Inflammatory macrophage (primary cell): ENCODE measurements at regions not wholly inside any gene's neighbourhood (a gene's known extent, or its start where the extent isn't known, plus 50 kb on each side); places are given as distances from the start of the nearest gene placed in this dataset.

Experiments used
- DNase-seq, 2 donors: peaks; one replicate each; pipeline ENCODE4 v3.0.0-alpha.2; 2020 to 2022

DNA sequence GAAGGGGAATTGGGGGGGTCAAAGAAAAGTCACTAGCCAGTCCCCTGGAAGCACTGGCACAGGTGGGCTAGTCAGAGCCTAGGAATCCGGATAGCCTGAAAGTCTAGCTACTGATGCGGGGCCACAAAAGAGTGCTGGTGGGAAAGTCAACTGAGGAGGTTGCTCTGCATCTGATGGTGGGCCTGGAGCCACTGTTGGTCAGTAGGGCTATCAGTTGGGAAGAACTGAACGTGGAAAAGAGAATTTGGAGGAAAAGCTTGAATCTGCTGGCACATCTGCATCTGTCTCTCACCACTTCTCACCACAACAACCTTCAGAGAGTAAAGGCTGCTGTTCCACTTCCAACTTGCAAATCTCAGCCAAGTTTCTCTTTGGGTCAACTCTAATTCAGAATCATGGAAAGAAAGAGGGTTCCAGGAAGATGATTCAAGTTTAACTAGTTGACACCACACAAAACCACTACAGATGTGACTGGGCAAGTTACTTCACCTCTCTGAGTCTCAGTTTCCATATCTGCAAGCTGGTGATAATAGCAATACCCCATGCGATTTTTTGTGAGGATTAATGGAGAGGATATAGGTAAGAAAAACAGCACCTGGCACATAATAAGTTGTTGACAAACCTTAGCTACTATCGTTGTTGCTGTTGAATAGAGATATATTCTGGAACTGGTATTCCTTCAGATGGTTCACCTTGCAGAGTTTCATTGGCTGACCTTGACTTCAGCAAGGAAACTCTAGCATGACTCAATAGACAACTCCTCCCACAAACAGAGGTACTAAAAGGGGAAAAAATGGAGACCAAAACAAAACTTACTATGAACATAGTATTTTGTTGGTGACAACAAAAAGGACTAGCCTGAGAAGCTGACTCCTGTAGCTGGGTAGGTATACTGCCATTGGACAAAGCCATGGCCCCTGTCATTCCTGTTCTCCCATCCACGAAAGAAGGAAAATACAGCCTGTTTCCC lies 280.2 kb upstream of the STT3B start:
- DNase-seq = no peak

DNA sequence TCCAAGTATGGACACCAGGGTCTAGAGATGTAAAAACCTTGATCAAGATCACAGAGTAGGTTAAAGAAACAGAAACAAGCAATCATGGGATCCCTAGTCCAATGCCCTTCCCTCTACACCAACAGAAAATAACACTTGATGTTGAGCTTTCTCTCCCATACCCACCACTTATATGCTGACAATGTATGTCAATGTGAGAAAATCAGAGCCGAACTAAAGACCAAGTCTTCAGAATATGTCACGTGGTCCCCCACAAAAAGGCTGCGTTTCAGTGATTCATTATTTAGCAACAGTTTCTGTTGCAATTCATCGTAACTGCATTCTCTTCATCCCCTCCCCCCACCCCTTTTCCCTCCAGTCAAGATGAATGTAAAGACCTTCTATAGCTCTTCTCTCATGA lies 278.9 kb upstream of the STT3B start:
- DNase-seq = peak; percentile 51 to 74

DNA sequence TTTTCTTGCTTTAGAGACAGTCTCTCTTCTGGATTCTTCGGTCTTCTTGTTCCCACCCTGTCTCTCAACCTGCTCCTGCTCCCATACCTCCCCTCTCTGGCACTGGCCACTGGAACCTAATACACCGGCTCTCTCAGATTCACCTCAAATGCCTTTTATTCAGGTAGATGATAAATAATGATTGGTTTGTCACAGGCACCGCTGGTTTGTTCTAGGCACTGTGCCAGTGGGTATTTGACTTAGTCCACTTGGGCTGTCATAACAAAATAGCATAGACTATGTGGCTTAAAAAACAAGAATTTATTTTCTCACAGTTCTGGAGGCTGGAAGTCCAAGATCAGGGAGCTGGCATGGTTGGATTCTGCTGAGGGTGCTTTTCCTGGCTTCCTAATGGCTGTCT lies 278.2 kb upstream of the STT3B start:
- DNase-seq = no peak

DNA sequence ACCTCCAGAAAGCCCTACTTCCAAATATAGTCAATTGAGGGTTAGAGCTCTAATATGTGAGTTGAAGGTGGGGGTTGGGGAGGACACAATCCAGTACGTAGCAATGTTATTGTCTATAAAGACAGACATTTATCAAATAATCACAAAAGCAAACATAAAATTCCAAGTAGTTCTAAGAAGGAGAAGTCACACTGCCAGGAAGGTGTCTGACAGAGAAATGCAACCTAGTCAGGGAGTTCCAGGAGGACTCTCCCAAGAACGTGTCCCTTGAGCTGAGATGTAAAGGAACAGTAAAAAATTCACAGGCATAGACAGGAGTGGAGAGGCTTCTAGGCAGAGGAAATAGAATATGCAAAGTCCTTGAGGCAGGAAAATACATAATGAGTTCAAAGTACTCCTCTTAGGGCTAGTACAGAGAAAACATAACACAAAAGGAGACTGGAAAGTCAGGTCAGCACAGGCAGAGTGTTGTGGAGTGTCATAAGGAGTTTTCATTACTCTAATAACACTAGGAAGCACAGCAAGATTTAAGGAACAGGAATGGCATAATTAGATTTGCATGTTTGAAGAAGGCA lies 277.6 kb upstream of the STT3B start:
- no peak for DNase-seq

DNA sequence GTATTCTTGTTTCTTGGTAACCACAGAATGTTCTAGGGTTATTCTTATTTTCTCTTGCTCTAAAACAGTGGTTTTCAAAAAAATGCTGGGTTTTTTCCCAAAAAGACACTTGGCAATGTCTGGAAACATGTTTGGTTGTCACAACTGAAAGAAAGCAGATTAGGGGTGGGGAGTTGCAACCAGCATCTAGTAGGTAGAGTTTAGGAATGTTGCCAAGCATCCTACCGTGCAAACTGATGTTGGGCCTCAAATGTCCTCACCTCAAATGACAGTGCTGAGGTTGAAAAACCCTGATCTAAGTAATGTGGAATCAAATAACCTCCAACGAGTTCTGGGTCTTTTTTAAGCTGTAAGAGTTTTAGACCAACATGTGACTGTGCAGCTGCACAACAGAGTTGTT lies 270.5 kb upstream of the STT3B start:
- no peak for DNase-seq

DNA sequence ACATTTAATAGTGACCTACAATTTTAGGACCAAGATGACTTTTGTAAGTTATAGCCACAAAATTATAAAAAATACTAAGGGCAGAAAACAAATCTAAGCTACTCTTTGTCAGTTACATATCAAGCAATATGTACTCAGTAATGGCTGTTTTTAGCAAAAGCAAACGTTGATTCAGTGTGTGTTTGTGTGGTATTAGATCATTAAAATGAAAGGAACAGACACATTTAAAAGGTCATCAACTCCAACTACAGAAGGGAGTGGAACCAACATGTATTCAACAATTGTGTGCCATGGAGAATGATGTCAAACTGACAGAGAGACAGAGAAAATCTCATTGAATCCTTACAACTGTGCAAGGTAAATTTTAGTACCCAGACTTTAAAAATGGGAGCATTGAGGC lies 268.8 kb upstream of the STT3B start:
- DNase-seq = no peak

DNA sequence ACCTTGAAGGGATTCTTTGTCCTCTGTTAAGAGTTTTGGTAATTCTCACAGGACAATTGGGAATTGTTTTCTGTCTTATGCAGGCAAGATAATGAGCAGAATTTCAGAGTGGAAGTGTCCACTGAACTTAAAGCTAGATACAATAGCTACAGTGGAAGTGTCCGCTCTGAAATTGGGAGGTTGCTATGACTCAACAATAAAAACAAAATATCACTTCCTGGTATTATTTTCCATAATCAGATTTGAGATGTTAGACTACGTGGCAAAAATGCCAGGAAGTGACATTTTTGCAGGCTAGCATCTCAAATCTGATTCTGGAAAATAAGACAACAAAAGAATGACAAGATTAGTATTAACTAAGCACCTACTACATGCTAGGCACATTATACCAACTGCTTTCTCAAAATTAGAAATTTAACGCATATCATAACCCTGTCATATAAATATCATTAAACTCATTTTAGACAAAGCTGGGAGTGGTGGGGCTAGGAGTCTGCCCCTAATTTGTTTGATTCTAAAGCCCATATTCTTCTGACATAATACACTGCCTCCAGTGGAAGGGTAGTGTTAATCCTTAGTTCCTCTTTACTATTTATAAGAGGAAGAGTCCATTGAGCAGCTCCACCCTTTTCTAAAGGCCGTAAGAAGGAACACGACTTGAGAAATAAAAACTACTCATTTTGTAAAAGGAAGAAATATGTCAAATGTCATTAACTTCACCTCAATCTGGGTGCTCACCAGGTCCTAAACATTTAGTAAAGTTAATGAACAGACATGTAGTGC lies 266.9 kb upstream of the STT3B start:
- DNase-seq = peak; percentile 74 to 87

DNA sequence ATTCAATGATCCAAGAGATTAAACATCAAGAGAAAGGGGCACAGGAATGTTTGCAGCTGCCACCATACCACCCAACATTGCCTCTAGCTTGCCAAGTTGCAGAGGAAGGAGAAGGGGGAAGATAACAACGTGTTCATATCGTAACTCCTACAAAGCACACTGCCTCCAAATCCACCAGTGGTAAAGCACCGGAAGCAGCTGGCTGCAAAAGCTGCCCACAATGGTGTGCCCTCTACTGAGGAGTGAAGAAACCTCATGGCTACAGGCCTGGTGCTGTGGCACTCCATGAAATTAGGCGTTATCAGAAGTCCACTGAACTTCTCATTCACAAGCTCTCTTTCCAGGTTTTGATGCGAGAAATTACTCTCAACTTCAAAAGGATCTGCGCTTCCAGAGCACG lies 263.9 kb upstream of the STT3B start:
- DNase-seq = peak; percentile 17 to 20

DNA sequence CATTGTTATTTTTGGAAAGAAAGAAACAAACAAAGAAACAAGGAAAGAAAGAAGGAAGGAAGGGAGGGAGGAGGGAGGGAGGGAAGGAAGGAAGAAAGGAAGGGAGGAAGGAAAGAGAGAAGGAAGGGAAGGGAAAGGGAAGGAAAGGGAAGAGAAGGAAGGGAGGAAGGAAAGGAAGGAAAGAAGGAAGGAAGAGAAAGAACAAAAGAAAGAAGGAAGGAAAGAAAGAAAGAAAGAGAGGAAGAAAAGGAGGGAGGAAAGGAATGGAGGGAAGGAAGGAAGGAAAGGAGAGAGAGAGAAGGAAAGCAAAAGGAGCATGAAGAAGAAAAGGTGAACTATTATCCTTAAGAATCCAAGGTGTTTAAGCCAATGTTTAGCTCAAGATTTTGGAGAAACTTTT lies 262.7 kb upstream of the STT3B start:
- DNase-seq = no peak

DNA sequence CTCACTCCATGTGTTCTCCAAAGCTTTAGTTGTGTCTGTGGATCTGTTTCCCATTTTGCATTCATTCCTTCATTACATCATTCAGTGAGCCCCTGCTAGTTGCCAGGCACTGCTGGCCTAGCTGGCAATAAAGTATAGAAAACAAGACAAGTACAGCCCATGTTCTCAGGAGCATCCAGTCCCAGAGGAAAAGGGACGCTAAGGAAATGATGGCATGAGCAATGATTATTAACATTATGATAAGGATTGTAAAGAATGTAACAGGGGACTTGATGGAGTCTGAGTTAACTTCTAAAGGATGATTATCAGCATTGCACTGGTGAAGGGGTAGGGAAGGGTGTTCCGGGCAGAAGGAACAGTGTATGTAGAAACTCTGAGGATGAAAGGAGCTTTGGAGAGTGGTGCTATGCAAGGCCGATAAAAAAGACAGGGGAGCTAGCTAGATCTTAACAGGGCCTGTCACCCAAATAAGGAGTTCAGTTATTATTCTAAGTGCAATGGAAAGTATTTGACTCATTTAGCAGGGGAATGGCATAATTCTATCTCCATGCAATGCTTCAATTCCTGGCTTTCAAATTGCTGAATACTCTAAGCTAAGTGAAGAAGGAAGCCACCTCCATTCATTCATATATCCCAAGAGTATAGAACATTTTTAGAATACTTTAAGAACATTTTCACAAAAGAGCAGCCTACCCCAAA lies 258.2 kb upstream of the STT3B start:
- no peak for DNase-seq

DNA sequence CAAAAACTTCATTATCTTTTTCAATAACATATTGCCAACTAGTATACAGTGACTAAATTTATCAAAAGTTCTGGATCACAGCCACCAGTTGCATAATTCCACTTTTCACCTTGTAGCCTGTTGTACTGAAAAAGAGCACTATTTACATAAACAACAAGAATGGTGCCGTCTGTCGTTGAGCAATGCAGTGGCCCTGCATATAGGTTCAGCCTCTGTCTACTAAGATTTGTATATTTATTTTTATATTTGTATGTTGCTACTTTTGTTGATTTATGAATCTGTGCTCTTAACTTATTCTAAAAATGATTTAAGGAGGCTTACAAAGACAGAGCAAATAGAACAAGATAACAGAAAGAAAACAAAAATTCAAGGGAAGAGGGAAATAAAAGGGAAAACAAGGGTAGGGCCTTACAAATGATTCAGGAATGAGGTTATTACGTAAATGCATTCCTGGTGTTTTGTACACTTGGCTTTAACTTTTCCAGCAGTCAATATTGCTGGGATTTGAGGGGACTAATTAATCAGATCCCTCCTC lies 257.6 kb upstream of the STT3B start:
- no peak for DNase-seq

DNA sequence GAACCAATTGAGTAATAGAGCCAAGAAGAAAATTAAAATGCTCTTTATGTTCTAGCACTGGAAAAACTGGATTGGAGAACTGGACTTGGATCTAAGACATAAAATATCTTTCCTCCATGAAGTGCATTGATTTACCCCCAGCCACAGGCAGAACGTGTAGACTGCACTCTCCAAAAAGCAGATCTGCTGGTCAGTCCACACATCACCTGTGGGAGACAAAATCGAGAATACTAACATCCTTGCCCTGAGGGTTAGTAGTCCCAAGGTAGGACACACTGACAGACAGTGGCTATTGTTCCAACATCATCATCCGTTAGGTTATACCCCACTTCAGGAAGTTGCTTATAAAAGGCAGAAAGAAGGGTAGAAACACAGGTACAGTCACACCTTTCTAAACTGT lies 257.1 kb upstream of the STT3B start:
- no peak for DNase-seq

DNA sequence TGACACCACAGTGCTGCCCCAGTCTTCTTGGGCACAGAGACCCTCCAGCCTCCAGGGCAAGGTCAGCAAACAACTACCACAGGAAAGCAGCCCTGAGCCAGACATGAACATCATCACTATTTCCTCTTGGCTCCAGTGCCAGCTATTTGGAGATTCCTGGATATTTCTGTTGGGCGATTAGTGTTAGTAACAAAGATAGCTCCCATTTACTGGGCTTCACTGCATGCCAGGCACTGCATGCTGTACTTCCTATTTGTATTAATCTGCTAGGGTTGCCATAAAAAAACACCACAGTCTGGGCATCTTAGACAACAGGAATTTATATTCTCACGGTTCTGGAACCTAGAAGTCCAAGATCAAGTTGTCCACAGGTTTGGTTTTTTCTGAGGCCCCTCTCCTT lies 255.1 kb upstream of the STT3B start:
- DNase-seq = no peak

DNA sequence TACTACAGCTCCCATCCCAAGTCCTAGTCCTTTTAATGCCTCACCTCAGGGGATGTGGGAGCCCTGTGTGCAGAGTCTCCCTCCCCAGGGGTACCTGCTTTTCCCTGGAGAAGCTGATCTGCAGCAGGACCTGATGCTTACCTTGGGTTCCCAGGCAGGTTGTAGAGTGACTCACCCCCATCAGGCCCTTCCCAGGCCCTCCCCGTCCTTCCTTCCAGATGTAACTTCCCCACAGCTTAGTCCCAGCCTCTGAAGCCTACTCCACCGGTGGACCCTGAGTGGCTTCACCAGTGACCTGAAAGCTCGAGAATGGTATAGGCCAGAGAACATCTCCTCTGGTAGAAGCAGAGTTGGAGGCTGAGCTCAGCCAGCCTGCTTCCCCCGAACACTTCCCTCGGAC lies 254.2 kb upstream of the STT3B start:
- no peak for DNase-seq

DNA sequence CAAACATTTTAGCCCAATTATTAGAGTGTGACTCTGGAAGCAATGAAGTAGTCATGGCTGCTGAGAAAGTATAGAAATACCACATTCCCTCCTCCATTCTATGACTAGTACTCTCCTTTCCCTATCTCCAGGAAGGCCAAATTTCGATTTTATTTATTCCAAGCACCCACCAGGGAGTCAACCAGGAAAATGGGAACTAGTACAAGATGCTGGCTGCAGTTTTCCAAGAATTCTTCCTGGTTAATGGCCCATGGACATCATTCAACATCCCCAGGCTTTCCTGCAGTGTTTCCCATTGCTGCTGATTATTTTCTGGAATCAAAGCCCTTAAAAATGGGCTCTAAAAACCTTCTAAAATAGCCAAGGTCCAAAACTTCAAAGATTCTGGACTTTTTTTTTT lies 247.9 kb upstream of the STT3B start:
- DNase-seq = no peak

DNA sequence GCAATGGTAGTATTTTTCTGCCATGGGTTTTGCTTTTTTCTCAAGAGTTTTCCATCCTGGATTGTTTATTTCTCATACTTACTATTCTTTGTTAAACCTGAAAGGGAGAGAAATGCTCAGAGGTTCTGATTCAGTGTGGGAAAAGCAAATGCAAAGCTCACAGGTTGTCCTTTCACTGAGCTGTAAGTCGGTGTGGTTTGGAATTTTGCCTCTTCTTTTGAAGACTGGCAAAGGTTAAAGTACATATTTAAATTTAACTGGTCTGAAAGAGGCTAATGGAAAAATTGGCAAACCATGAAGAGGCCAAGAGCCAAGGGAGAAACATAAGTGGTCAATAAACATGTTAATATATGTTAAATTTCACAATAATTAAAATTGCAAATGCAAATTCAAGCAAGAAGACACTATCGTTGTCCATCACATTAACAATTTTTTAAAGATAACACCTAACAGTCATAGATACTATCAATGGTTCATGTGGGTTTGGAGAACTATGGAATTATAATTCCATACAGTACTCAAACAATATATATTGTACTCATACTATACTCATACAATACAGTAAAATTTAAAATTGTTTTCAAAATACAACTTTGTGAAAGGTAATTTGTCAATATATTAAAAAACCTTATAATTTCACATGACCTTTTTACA lies 246.8 kb upstream of the STT3B start:
- DNase-seq = no peak

DNA sequence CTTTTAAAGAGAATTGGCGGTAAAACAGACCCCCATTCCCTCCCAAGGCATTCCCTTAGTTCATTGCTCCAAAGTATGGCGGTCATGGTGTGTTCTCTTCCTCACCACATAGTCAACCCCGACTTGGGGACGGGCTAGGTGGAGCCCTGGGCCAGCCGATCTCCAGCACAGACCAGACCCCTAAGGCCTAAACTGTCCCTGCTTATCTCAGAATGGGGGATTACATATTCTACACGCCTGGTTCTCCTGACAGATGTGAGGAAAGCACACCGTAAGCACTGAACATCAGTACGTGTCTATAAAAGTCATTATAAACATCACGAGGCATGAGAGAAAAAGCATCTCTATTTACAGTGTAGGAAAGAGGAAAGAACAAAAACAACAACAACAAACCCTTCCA lies 244.5 kb upstream of the STT3B start:
- no peak for DNase-seq

DNA sequence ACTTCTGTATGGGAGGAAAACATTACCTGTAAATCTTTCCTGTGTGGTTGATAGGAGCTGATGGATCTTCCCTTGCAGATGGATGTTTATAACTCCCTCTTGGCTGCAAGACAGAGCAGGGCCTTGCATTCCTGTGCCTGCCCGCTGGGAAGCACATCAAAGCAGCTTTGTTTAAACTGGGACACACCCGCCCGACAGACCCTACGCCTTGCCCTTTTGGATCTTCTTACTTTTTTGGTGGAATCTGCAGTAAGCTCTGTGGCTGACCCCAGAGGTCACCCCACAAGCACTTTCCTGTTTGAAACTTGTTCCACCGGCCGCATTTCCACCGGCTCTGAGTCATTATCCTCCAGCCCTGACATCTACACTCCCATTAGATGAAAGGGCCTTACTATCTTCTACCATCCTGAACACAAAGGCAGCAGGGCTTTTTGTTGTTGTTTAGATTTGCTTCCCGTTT lies 244.1 kb upstream of the STT3B start:
- DNase-seq = no peak

DNA sequence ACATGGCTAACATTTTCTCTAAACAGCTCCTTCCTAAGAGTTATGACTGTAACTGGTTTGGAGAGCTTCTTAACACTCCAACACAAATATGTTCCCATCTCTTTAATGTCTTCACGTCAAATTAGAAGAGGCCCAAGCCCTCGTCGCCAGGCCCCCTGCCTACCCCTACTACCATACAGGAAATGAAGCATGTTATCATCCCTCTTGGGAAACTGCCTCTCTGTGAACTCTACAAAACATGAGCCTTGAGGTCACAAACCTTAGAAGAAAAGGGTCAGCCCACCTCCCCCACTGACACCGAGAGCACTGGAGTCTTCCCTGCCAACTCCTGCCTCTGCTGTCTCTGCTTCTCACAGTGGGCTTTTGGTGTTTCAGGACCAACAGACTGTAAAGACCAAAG lies 243.1 kb upstream of the STT3B start:
- DNase-seq = no peak

DNA sequence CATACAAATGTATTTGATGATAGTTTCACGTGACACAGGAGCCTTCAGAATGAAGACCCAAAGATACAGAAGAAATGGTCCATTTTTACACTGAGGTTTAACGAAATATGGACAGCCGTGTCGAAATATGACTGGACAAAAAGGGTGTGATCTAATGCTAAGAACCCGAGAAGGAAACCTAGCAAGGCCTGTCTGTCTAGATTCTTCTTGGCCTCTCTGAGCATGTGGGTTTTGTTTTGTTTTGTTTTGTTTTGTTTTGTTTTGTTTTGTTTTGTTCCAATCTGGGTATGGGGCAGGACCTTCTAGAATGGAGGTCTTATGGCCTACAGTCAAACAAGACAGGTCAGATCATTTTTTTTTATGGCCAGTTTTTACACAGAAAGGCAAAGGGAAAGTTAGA lies 242.7 kb upstream of the STT3B start:
- DNase-seq = no peak

DNA sequence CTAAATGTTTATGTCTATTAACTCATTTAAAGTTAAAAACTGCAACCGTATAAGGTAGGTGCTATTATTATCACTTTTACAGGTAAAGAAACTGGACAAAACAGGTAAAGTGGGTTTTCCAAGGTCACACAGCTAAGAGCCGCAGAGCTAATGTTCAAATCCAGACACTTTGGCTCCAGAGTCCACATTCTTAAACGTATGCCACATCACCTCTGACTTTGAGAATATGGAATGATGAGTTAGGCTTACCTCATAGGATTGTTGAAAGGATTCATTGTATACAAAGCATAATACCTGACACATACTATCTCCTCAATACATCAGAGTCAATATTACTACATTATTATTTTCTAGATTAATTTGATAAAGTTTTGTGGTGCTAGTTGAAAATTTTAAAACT lies 240.9 kb upstream of the STT3B start:
- DNase-seq = no peak
